ENCODE measurements at regions not wholly inside any gene's neighbourhood (a gene's known extent, or its start where the extent isn't known, plus 50 kb on each side); places are given as distances from the start of the nearest gene placed in this dataset.

DNA sequence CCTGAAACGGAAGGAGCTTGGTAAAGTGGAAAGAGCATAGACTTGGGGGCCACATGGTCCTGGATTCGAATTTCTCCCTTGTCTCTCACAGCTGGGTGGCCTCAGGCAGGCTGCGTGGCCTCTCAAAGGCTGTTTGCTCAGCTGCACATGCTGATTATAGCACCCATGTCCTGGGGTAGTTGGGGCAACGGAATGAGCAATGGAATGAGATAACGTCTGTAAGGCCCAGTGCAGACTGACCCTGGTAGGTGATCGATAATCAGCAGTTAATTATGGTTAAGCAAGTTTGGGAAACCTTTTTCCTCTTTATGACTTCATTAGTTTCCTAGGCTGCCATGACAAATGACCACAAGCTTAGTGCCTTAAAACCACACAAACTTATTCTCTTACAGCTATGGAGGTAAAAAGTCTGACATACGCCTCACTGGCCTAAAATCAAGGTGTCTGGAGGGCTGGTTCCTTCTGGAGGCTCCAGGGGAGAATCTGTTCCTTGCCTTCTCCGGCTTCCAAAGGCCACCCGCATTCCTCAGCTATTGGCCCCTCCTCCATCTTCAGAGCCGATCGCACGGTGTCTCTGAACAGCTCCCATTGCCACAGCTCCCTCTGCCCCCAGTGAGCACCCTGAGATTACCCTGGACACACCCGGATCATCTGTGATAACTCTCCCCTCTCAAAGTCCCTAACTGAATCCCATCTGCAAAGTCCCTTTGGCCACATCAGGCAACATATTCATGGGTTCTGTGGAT, 294.9 kb upstream of the FOXF1 start:
- DNase-seq (ENCODE audit: low read depth, low spot score) = no peak
- Histone ChIP-seq H3K4me1 (ENCODE audit: control insufficient read depth, extremely low read depth, insufficient read depth, low read length) (no peaks in the 10 kb centered on the region), H3K79me2 (ENCODE audit: control insufficient read depth, insufficient read depth, low read length) (no peaks in the 10 kb centered on the region), H3K27me3 (ENCODE audit: control insufficient read depth, extremely low read depth, insufficient read depth, low read length) (no peaks in the 10 kb centered on the region), H3K9me1 (ENCODE audit: control insufficient read depth, extremely low read depth, insufficient read depth, low read length) (no peaks in the 10 kb centered on the region), H3K4me2 (ENCODE audit: control insufficient read depth, extremely low read depth, insufficient read depth, low read depth, low read length) (no peak overlapping the region), H4K20me1 (ENCODE audit: control insufficient read depth, extremely low read depth, insufficient read depth, low read length) (no peaks in the 10 kb centered on the region), H3K9me3 (ENCODE audit: control insufficient read depth, low read depth, low read length) (peaks cover 3% of the 10 kb centered on the region), H3K9ac (ENCODE audit: control insufficient read depth, extremely low read depth, insufficient read depth, low read length) (no peak overlapping the region), H3K4me3 (ENCODE audit: control insufficient read depth in 2 of 3, extremely low read depth in 1 of 3, insufficient read depth in 2 of 3, low read depth in 1 of 3, low read length in 3 of 3) (no peak overlapping the region), H2AFZ (ENCODE audit: control insufficient read depth, low read length) (no peak overlapping the region), H3K36me3 (ENCODE audit: control insufficient read depth in 2 of 2, extremely low read depth in 1 of 2, insufficient read depth in 2 of 2, low read length in 2 of 2) (no peaks in the 10 kb centered on the region), H3K27ac (ENCODE audit: control insufficient read depth, insufficient read depth, low read length) (no peak overlapping the region)
- dilution Hi-C loops (cut with MboI; ENCODE audit: extremely low pct_ligation_motif_present, low sequenced_read_pairs) = no loop called here
- FAIRE-seq = no peak
- TF ChIP-seq EZH2 (IDR thresholded peaks at IDR 0.05; ENCODE audit: low read length) = no peak
- TF ChIP-seq, protein P1, sequence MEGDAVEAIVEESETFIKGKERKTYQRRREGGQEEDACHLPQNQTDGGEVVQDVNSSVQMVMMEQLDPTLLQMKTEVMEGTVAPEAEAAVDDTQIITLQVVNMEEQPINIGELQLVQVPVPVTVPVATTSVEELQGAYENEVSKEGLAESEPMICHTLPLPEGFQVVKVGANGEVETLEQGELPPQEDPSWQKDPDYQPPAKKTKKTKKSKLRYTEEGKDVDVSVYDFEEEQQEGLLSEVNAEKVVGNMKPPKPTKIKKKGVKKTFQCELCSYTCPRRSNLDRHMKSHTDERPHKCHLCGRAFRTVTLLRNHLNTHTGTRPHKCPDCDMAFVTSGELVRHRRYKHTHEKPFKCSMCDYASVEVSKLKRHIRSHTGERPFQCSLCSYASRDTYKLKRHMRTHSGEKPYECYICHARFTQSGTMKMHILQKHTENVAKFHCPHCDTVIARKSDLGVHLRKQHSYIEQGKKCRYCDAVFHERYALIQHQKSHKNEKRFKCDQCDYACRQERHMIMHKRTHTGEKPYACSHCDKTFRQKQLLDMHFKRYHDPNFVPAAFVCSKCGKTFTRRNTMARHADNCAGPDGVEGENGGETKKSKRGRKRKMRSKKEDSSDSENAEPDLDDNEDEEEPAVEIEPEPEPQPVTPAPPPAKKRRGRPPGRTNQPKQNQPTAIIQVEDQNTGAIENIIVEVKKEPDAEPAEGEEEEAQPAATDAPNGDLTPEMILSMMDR (optimal IDR thresholded peaks at IDR 0.05 in 1 of 3, IDR thresholded peaks at IDR 0.05 in 1 of 3, conservative IDR thresholded peaks at IDR 0.05 in 1 of 3; ENCODE audit: extremely low read depth in 1 of 3, insufficient read depth in 2 of 3, low read length in 3 of 3) = no peak

DNA sequence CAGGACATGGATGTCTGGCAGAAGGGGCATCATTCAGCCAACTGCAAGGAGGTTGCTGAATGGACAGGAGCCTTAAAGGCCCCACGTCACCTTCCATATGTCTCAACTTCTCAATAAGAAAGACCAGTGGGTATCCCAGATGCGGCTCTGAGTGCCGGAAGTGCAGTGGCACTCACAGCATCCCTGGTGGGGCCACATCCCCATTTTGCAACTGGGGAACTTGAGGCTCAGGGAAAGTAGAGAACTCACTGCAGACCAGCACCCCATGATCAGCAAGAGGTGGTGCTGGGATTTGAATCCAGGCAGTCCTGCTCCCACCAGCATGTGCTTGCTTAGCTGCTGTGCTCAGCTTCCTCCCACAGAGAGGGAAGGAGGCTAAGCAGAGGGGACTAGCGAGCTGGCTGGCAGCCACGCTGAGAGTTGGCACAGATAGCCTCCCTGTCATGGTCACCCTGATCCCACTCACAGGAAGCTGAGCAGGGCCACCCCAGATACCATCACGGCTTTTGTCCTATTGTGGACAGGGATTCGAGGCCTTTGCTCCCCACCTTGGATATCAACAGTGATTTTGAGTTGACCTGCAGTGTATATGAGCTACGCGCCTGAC, 294.2 kb upstream of the FOXF1 start:
- no peaks in the 10 kb centered on the region for H3K36me3 ChIP-seq (ENCODE audit: control insufficient read depth in 2 of 2, extremely low read depth in 1 of 2, insufficient read depth in 2 of 2, low read length in 2 of 2)
- no peaks in the 10 kb centered on the region for H3K27me3 ChIP-seq (ENCODE audit: control insufficient read depth, extremely low read depth, insufficient read depth, low read length)
- no peak for TF ChIP-seq EZH2 (IDR thresholded peaks at IDR 0.05; ENCODE audit: low read length)
- TF ChIP-seq, protein P1 (optimal IDR thresholded peaks at IDR 0.05 in 1 of 3, IDR thresholded peaks at IDR 0.05 in 1 of 3, conservative IDR thresholded peaks at IDR 0.05 in 1 of 3; ENCODE audit: extremely low read depth in 1 of 3, insufficient read depth in 2 of 3, low read length in 3 of 3) = no peak
- no peak overlapping the region for H3K4me3 ChIP-seq (ENCODE audit: control insufficient read depth in 2 of 3, extremely low read depth in 1 of 3, insufficient read depth in 2 of 3, low read depth in 1 of 3, low read length in 3 of 3)
- no peak overlapping the region for H3K4me2 ChIP-seq (ENCODE audit: control insufficient read depth, extremely low read depth, insufficient read depth, low read depth, low read length)
- dilution Hi-C loops (cut with MboI; ENCODE audit: extremely low pct_ligation_motif_present, low sequenced_read_pairs) = no loop called here
- no peak overlapping the region for H3K27ac ChIP-seq (ENCODE audit: control insufficient read depth, insufficient read depth, low read length)
- H3K9me1 ChIP-seq (ENCODE audit: control insufficient read depth, extremely low read depth, insufficient read depth, low read length) = no peaks in the 10 kb centered on the region
- DNase-seq (ENCODE audit: low read depth, low spot score) (no peak), FAIRE-seq (no peak)
- H3K9ac ChIP-seq (ENCODE audit: control insufficient read depth, extremely low read depth, insufficient read depth, low read length) = no peak overlapping the region
- no peaks in the 10 kb centered on the region for H3K4me1 ChIP-seq (ENCODE audit: control insufficient read depth, extremely low read depth, insufficient read depth, low read length)
- no peaks in the 10 kb centered on the region for H4K20me1 ChIP-seq (ENCODE audit: control insufficient read depth, extremely low read depth, insufficient read depth, low read length)
- H2AFZ ChIP-seq (ENCODE audit: control insufficient read depth, low read length) = no peak overlapping the region
- peaks cover 3% of the 10 kb centered on the region for H3K9me3 ChIP-seq (ENCODE audit: control insufficient read depth, low read depth, low read length)
- H3K79me2 ChIP-seq (ENCODE audit: control insufficient read depth, insufficient read depth, low read length) = no peaks in the 10 kb centered on the region

Data from keratinocyte (primary cell).